ENCODE measurements at regions not wholly inside any gene's neighbourhood (a gene's known extent, or its start where the extent isn't known, plus 50 kb on each side); places are given as distances from the start of the nearest gene placed in this dataset.

DNA sequence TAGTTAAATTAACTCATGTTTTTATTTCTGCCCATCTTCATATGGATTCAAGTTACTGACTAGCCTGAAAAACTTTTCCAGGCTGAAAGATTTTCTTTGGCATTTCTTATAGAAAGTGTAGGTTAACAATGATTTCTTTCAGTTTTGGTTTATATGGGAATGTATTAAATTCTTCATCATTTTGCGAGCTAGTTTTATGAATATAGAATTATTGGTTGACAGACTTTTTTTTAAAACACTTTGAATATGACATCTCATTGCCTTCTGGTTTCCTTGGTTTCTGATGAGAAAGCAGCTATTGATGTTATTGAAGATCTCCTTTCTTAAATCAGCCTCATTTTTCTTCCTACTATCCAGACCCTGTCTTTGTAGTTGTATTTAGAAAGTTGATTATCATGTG, 211.0 kb upstream of the AKR1E2 start:
- no peak for ATAC-seq
- ChIA-PET POLR2A (no interaction called here), CTCF (no interaction called here)
- Histone ChIP-seq H3K9me3 (ENCODE audit: control insufficient read depth, insufficient read depth, low read depth, low read length) (peaks cover 3% of the 10 kb centered on the region; the same call in 1 of the 2 replicates), H3K27me3 (ENCODE audit: control insufficient read depth, insufficient read depth, low read length) (no peaks in the 10 kb centered on the region), H3K27ac (ENCODE audit: low read length) (no peak overlapping the region), H3K36me3 (ENCODE audit: control insufficient read depth, insufficient read depth, low read length) (no peaks in the 10 kb centered on the region), H3K4me1 (ENCODE audit: control insufficient read depth, insufficient read depth, low read length) (no peaks in the 10 kb centered on the region), H3K4me3 (ENCODE audit: low read depth in 2 of 2, low read length in 2 of 2) (no peak overlapping the region)
- intact Hi-C loops (cut with micrococcal nuclease; ENCODE audit: unreplicated experiment) = no loop called here
- TF ChIP-seq SIN3A (IDR thresholded peaks at IDR 0.05; ENCODE audit: borderline replicate concordance, insufficient read depth, low read depth, low read length) (no peak), TCF7L2 (IDR thresholded peaks at IDR 0.05; ENCODE audit: low read depth, low read length) (no peak), POLR2AphosphoS5 (IDR thresholded peaks at IDR 0.05; ENCODE audit: low read depth, low read length) (no peak)
- TF ChIP-seq, protein P1, sequence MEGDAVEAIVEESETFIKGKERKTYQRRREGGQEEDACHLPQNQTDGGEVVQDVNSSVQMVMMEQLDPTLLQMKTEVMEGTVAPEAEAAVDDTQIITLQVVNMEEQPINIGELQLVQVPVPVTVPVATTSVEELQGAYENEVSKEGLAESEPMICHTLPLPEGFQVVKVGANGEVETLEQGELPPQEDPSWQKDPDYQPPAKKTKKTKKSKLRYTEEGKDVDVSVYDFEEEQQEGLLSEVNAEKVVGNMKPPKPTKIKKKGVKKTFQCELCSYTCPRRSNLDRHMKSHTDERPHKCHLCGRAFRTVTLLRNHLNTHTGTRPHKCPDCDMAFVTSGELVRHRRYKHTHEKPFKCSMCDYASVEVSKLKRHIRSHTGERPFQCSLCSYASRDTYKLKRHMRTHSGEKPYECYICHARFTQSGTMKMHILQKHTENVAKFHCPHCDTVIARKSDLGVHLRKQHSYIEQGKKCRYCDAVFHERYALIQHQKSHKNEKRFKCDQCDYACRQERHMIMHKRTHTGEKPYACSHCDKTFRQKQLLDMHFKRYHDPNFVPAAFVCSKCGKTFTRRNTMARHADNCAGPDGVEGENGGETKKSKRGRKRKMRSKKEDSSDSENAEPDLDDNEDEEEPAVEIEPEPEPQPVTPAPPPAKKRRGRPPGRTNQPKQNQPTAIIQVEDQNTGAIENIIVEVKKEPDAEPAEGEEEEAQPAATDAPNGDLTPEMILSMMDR (IDR thresholded peaks at IDR 0.05) = no peak
- TF ChIP-seq, protein P2, sequence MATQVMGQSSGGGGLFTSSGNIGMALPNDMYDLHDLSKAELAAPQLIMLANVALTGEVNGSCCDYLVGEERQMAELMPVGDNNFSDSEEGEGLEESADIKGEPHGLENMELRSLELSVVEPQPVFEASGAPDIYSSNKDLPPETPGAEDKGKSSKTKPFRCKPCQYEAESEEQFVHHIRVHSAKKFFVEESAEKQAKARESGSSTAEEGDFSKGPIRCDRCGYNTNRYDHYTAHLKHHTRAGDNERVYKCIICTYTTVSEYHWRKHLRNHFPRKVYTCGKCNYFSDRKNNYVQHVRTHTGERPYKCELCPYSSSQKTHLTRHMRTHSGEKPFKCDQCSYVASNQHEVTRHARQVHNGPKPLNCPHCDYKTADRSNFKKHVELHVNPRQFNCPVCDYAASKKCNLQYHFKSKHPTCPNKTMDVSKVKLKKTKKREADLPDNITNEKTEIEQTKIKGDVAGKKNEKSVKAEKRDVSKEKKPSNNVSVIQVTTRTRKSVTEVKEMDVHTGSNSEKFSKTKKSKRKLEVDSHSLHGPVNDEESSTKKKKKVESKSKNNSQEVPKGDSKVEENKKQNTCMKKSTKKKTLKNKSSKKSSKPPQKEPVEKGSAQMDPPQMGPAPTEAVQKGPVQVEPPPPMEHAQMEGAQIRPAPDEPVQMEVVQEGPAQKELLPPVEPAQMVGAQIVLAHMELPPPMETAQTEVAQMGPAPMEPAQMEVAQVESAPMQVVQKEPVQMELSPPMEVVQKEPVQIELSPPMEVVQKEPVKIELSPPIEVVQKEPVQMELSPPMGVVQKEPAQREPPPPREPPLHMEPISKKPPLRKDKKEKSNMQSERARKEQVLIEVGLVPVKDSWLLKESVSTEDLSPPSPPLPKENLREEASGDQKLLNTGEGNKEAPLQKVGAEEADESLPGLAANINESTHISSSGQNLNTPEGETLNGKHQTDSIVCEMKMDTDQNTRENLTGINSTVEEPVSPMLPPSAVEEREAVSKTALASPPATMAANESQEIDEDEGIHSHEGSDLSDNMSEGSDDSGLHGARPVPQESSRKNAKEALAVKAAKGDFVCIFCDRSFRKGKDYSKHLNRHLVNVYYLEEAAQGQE (IDR thresholded peaks at IDR 0.05; ENCODE audit: insufficient read depth in 1 of 2, low read depth in 2 of 2, low read length in 1 of 2) = no peak
- no TSS peak for BruUV-seq (replicated peaks)
- no peak for DNase-seq (ENCODE audit: low read depth, low spot score)
- in situ Hi-C loops (cut with HindIII; ENCODE audit: low pct_unique_long_range_greater_than_20kb, low sequenced_read_pairs) = no loop called here

DNA sequence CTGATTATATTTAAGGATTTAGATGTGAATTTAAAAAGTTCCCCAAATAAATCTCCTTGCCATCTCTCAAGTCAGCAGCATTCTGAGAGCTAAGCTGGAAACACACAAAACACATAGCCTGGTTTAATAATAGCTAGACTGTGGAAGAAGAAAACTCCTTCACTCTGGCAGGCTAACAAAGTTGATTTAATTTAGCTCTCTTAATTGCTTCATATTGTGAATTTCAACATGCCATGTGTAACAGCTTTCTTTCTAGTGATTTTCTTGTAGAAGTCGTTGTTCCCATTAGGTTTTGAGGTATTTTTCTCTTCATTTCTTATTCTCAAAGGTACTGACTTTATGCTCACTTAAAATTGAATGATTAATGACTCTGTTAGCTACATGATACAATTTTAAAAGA, 216.8 kb upstream of the AKR1E2 start:
- ChIA-PET POLR2A (interaction anchor here (0.5 kb wide), 1 partner anchor 62 kb away, joined by 3 read pairs; no protein-coding TSS in a partner anchor), CTCF (no interaction called here)
- no peak overlapping the region for H3K27ac ChIP-seq (ENCODE audit: low read length)
- intact Hi-C loops (cut with micrococcal nuclease; ENCODE audit: unreplicated experiment) = no loop called here
- TF ChIP-seq TCF7L2 (IDR thresholded peaks at IDR 0.05; ENCODE audit: low read depth, low read length) (no peak), POLR2AphosphoS5 (IDR thresholded peaks at IDR 0.05; ENCODE audit: low read depth, low read length) (no peak), SIN3A (IDR thresholded peaks at IDR 0.05; ENCODE audit: borderline replicate concordance, insufficient read depth, low read depth, low read length) (no peak)
- TF ChIP-seq, protein P2 (IDR thresholded peaks at IDR 0.05; ENCODE audit: insufficient read depth in 1 of 2, low read depth in 2 of 2, low read length in 1 of 2) = no peak
- TF ChIP-seq, protein P1 (IDR thresholded peaks at IDR 0.05) = no peak
- DNase-seq (ENCODE audit: low read depth, low spot score) (no peak), ATAC-seq (no peak)
- no peaks in the 10 kb centered on the region for H3K27me3 ChIP-seq (ENCODE audit: control insufficient read depth, insufficient read depth, low read length)
- in situ Hi-C loops (cut with HindIII; ENCODE audit: low pct_unique_long_range_greater_than_20kb, low sequenced_read_pairs) = no loop called here
- peaks cover 4% of the 10 kb centered on the region; the same call in 1 of the 2 replicates for H3K9me3 ChIP-seq (ENCODE audit: control insufficient read depth, insufficient read depth, low read depth, low read length)
- no peaks in the 10 kb centered on the region for H3K36me3 ChIP-seq (ENCODE audit: control insufficient read depth, insufficient read depth, low read length)
- no peaks in the 10 kb centered on the region for H3K4me1 ChIP-seq (ENCODE audit: control insufficient read depth, insufficient read depth, low read length)
- no TSS peak for BruUV-seq (replicated peaks)
- no peak overlapping the region for H3K4me3 ChIP-seq (ENCODE audit: low read depth in 2 of 2, low read length in 2 of 2)

Data from Panc1 (cell line).